ENCODE measurements at regions not wholly inside any gene's neighbourhood (a gene's known extent, or its start where the extent isn't known, plus 50 kb on each side); places are given as distances from the start of the nearest gene placed in this dataset.
A peak's percentile ranks its signal among the peaks of the same experiment; 100 is the strongest.
"Not testable (repeated sequence)": the region's sequence is repeated elsewhere in the genome, so short reads cannot be mapped to it uniquely, and the experiment has no call there.

- DNase-seq = no peak
Observed at GRCh38 chr3:81363816-81364215, 397.6 kb downstream of the GBE1 start.

- no peak for DNase-seq
Observed at GRCh38 chr3:81354119-81354518, 407.3 kb downstream of the GBE1 start.

DNA sequence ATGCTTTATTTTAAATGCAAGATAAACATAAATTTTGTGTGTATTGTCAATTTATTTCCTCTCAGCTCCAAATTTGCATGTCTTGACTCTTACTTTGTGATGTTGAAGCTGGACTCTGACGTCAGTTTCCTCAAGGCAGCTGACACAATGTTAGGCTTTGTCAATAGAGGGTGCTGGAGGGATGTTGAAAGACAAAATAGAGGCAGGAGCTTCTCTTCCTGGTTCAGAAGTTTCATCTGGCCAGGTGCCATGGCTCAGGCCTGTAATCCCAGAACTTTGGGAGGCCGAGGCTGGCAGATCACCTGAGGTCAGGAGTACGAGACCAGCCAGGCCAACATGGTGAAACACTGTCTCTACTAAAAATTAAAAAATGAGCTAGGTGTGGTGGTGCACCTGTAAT lies 408.6 kb downstream of the GBE1 start:
- DNase-seq = no peak

DNA sequence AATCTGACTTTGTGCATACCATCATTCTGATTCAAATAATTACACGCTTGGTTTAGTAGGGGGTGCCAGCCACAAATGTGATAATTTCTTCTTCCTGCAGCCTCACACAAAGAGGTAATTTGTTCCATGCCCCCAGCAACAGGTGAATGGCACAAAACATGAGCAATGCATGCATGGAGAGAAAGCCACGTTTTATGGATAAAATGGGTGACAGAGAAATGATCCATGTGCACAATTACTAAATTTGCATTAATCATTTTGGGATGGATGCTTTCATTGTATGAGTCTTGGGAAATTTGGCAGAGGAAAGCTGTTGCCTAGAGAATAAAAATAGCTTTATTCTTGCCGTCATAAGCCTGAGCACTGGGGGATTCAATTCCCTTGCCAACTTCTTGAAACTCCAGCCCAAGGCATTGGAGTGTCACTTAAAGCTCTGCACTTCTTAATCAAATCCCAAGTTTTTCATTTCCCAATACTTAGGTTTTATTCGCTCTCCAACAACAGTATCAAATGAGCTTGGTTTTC lies 411.6 kb downstream of the GBE1 start:
- no peak for DNase-seq

GRCh38 chr3:81339040-81339845 lies 422.2 kb downstream of the GBE1 start:
- DNase-seq = no peak

GRCh38 chr3:81336470-81336869 lies 425.0 kb downstream of the GBE1 start:
- DNase-seq = no peak

- DNase-seq = not testable (repeated sequence)
Observed at GRCh38 chr3:81329835-81330234, 431.6 kb downstream of the GBE1 start.

- DNase-seq = no peak
Observed at GRCh38 chr3:81326245-81326644, 435.2 kb downstream of the GBE1 start.

- no peak for DNase-seq
Observed at GRCh38 chr3:81320862-81321261, 440.6 kb downstream of the GBE1 start.

DNA sequence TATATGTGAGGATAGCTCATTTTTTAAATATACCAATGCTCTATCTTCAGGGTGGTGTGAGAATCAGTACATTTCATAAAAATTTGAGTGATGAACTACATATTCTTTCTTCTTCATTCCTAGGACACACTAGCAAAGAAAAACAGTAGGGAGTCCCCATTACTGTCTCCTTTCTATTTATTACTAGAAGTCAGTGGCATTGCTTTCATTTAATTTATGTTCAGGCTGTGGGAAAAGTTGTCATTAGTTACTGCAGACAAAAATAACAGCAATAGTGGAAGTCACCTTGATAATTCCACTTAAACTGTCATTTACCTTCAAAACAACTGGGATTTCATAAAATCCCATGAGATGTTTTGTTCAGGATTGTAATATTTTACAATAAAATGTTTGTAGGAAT lies 446.4 kb downstream of the GBE1 start:
- no peak for DNase-seq

DNA sequence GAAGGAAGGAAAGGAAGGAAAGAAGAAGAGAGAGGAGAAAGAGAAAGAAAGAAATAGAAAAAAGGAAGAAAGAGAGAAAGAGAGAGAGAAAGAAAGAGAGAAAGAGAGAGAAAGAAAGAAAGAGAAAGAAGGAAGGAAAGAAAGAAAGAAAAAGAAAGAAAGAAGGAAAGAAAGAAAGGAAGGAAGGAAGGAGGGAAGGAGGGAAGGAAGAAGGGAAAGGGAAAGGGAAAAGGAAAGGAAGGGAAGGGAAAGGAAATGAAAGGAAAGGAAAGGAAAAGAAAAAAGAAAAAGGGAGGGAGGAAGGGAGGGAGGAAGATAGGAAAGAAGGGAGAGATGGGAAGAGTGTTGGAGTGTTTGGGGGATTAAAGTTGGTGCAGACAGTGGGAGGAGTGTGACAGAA lies 450.1 kb downstream of the GBE1 start:
- no peak for DNase-seq

- no peak for DNase-seq
Observed at GRCh38 chr3:81308306-81308705, 453.1 kb downstream of the GBE1 start.

- no peak for DNase-seq
Observed at GRCh38 chr3:81307221-81307620, 454.2 kb downstream of the GBE1 start.

DNA sequence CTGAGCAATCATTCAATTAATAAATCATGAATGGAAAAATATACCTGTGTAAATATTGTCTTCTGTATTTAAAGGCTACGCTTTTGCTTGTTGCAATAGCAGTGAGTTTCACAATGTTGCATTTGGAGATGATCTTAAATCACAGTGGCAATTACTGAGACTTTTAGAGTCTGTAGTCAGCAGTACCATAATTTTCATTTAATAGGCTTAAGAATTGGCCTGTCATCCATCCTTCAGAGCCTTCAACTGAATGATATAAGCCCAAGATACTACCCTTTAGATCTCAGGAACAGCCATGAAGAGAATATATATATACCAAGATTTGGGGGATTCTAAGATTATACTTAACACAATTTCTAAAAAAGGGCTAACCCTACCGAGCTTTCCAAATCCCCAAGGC lies 458.1 kb downstream of the GBE1 start:
- no peak for DNase-seq

GRCh38 chr3:81302045-81302444 lies 459.4 kb downstream of the GBE1 start:
- DNase-seq = peak in 1 of 2 donors; percentile 12

- no peak for DNase-seq
Observed at GRCh38 chr3:81301230-81301629, 460.2 kb downstream of the GBE1 start.

GRCh38 chr3:81300324-81300927 lies 461.0 kb downstream of the GBE1 start:
- no peak for DNase-seq

GRCh38 chr3:81299481-81299880 lies 462.0 kb downstream of the GBE1 start:
- no peak for DNase-seq

DNA sequence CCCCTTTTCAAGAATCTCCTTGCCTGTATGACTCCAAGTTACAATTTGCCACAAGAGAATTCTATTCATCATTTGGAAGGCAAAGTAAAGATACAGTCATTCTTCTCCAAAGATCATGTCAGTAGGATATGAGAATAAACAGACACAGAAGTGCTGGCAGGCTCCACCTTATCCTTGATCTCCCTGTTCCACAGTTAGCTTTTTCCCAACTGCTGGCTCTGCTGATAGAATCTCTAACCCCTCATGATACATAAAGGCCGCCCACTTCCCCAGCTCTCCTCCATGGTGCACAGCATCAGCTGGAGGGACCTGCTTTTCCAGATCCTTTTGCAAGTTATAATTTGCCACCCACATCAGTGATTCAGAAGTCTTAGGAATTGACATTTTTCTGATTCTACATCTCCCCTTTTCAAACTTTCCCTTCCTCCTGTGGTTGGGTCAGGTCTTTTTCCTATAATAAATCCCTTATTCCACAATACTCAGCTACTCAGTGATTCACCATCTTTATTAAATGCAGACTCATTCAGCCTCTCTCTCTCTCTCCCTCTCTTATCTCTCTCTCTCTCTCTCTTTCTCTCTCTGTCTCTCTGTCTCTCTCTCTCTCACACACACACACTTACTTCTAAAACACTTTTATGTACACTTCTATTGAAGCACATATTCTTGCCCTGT lies 465.4 kb downstream of the GBE1 start:
- DNase-seq = no peak

DNA sequence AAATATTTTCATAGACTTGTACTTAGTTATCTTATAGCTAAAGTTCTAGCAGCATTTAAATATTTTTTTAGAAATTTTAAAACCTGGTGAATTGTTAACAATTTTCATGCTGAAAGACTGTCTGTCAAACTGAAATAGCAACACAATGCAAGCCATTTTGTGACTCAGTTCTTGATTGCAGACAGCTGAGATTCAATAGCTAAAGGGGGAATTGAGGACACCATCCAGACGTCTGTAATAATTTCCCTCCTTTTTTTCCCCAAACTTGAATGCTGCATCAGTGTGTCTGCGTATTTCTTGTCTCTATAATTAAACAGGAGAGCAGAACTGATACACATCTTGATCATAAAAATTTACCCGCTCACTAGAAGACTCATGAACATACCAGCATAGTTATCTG lies 468.3 kb downstream of the GBE1 start:
- no peak for DNase-seq

DNA sequence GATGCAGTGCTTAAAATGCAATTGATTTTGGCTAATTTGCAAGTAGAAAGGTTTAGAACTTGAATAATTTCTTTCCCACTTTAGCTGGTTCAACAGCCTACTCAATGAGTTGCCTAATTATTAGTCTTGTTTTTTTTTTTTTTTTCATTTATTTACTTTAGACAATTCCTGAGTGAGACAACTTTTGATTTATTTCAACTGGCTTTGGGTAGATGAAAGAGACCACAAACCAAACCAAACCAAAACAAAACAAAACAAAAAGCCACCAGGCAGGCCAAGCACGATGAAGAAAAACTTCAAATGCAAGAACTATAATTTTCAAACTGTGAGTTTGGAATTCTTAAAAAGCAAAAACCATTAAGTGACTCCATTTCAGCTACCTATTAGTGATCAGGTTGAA lies 469.9 kb downstream of the GBE1 start:
- no peak for DNase-seq

DNA sequence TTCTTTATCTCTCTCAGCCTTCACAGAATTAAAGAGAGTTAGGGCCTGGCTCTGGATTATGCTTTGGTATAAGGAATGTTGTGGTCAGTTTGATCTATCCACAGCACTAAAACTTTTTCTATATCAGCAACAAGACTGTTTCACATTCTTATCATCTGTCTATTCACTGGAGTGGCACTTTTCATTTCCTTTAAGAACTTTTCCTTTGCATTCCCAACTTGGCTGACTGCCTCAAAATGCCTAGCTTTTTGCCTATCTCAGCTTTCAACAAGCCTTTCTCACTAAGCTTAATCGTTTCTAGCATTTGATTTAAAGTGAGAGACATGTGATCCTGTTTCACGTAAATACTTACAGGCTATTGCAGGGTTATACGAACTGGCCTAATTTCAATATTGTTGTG lies 471.8 kb downstream of the GBE1 start:
- no peak for DNase-seq

- DNase-seq = no peak
Observed at GRCh38 chr3:81279481-81280379, 481.7 kb downstream of the GBE1 start.

Measured in stimulated activated CD4-positive, alpha-beta T cell treated with anti-CD3 and anti-CD28 coated beads, Interleukin-2, amount 100 ng/mL, for 24 hours (primary cell).